GM21423 (cell line): ENCODE measurements at regions not wholly inside any gene's neighbourhood (a gene's known extent, or its start where the extent isn't known, plus 50 kb on each side); places are given as distances from the start of the nearest gene placed in this dataset.
"Not testable (repeated sequence)": the region's sequence is repeated elsewhere in the genome, so short reads cannot be mapped to it uniquely, and the experiment has no call there.

ENCODE experiments used
- ATAC-seq: cut with Tn5 transposase; IDR thresholded peaks from one replicate; pipeline ENCODE4 v1.9.1; 2021; ENCODE audit warnings: mild to moderate bottlenecking, moderate library complexity; ENCODE audit not compliant: unreplicated experiment

DNA sequence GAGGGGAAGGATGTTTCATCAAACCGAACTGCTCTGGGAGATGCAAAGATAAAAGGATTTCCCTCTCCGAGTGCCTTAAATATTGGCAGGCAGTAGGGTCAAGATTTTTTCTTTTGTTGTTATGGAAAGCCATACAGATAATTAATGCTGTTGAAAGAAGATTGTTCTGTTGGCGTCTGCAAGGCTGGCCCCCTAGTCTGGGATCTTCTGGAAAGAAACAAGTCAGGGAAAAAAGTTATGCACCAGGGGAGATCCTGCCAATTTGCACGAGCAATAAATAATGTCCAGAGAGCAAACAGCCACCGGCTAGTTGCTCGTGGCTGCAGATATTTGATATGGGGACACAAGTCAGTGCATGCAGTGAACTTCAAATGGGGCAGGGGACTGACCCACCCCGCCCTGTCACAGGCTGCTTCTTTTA lies 202.1 kb upstream of the MYL2 start:
- ATAC-seq: no peak

DNA sequence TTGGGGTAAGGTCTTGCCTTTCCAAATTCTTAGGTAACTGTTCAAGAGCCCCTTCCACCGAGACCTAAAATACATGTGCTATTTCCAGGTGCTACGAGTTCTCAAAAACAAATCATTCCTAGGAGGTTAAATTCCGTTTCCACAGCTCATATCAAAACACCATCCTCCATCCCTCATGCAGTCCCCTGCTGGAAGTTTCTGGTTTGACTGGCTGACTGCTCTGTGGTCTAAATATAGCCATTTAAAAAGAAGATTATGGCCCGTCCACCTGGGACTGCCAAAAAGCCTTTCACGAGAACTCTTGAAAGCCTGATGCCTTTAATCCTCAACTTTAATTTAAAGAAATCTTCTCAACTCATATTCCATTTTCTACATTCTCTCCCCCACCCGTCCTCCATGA lies 201.5 kb upstream of the MYL2 start:
- ATAC-seq: no peak

DNA sequence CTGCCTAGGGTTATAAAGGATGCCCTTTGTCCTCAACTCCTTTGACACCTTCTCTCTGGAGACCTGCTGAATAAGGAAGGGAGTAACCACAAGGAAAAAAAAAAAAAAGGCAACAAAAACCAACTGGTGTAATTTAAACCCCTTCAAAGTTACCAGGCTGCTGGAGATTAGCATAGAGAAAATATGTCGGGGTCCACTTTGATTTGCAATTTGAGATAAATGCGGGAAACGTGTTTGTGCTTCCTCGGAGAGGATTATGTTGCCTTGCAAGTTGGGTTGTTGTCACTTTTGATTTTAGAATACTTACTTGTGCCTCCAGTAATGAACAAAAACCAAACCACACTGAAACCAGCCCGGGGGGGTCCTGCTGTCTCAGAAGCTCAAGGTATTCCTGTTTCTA lies 200.2 kb upstream of the MYL2 start:
- no peak for ATAC-seq

DNA sequence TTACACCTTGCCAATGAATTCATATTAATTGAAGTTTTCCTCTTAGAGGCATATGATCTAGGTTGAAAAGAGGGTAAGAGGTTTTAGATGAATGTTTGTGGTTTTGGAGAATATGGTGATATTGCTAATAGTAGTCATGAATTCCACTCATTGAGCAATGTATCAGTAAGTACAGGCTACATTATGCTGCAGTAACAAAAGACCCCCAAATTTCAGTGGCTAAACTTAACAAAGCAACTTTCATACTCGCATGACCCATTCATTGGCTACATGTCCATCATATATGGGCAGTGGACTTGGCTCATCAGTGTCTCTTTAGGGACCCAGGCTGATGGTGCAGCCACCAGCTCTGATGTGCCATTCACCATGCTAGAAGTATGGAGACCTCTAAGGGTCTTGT lies 196.6 kb upstream of the MYL2 start:
- no peak for ATAC-seq

DNA sequence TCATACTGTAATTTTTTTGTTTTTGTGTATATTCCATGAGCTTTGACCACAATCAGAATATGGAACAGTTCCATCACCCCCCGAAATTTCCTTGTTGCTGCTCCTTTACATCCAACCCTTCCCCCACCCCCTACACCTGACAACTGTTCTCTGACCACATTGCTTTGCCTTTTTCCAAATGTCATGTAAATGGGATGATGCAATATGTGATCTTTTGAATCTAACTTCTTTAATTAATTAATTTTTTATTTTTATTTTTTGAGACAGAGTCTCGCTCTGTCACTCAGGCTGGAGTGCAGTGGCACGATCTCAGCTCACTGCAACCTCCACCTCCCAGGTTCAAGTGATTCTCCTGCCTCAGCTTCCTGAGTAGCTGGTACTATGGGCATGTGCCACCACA lies 192.9 kb upstream of the MYL2 start:
- ATAC-seq: not testable (repeated sequence)

DNA sequence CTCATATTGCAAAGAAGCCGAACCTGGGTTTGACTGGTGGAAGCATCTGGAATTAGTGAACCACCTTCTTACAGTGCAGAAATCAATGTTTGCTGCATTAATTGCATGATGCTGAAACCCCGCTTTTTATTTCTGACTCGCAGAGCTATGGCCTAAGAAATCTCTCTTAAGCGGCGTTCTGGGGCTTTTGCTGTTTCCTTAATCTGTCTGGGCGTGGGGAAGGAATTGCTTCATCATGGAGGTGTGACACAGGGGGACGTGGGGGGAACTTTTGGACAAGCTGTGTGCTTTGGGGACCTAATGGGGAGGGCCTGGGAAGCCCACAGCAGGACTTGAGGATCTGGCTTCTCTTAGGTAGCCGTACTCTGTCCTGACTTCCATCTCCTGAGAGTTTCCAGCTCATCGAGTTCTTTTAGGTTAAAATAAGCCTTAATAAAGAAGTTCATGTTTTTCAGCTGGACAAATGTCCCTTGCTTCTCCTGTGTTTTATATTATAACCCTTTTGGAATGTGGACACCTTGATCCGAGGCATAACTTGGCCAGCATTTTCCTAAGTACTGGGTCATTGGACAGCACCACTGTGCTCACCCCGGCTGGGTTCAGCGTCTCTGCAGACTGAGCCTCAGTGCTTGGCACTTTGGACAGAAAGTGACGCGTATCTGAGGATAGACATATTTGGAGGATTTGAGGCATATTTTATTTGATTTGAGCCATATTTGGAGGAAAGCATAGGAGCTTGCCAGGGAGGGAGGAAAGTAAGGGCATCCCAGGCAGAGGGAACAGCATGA lies 192.1 kb upstream of the MYL2 start:
- ATAC-seq: no peak

DNA sequence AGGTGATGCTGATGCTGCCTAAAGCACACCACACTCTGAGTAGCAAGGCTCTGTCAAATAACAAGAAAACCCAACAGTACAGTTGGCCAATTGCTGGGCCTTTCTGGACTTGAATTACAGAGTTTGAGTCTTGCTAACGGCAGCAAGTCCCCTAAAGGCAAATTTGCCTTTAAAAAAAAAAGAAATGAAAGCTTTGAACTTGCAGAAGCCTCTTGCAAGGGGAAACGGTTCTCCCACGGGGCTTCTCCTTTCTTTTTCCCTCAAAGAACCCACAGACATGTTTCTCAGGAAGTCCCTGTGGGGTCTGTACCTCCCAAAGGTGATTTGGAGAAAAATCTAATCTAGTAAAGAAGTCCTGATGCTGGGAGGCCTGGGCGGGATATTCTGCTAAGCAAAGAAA lies 191.3 kb upstream of the MYL2 start:
- ATAC-seq: no peak

DNA sequence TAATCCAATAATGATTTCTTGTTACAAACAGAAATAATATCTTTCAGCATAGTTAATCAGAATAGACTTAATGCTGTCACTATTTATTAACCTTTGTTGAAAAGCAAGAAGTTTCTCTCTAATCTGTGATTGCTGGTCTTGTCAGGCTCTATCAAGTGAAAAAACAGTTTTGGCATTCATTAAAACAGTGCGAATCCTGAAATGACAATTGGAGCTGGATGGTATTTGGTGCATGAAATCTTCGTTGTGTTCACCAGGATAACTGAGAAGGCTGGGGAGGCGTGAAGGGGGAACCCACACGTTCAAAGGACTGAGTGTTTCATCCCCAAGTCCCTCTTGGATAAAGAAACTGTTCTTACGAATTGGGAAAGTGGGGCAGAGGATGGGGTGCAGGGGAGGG lies 190.2 kb upstream of the MYL2 start:
- no peak for ATAC-seq

DNA sequence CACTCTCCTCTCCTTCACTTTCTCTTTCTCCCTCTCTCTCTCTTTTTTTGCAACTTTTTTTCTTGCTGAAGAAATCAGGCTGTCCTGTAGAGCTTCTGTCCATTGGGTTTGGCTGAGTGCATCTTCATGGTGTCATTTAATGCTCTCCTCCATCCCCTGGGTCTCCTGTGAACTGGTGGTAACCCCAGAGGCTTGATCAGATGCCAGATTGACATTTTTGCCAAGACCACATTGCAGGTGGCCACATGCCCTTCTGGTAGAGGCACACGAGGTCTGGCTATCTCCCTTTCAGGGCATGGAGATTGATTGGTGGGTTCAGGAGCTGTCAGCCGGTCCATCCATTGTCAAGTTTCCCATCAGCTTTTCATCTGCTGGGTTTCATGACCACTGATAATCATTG lies 188.3 kb upstream of the MYL2 start:
- ATAC-seq: no peak

DNA sequence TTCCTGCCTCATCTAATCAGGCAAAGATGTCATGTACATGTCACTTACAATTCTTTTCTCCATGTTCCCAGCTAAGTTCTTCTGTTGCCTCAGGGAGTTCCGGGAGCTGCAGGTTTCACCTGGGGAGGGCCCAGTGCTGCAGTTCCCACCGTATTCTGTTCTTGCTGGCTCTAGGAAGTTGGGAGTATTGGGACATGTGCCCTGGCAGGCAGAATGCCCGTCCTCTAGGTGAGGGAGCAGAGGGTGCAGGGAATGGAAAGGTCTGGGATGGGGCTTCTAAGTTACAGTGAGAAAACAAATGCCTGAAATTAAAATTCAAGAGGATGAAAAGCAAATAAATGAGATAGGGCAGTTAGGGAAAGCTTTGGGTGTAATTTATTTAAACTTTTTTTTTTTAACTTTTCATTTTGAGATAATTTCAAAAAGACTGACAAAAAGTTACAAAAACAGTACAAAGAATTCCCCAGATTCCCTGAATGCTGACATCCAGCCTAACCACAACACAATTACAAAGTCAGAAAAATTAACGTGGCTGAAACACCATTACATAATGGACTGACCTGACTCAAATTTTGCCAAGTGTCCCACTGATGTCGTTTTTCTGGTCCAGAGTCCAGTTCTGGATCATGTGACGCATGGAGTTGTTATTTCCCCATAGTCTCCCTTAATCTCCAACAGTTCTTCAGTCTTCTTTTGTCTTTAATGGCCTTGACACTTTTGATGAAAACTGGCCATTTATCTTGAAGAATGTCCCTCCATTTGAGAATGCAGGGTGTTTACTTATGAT lies 187.2 kb upstream of the MYL2 start:
- ATAC-seq: no peak

DNA sequence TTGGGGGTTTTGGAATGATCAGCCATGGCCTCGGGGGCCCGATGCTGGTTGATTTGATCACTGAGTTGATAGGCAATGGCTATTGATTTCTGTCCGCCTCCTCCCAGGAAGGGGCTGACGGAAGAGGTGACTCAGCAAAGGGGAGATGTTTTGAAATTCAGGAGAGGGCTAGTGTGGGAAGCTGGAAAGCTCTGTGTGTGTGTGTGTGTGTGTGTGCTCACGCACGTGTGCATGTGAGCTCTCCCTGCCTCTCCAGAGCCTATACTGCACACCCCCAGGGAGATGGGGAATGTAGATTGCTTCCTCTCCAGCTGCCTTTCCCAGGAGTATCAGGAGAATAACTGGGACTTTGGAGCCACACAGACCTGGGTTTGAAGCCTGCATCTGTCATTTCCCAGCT lies 184.9 kb upstream of the MYL2 start:
- ATAC-seq: no peak

DNA sequence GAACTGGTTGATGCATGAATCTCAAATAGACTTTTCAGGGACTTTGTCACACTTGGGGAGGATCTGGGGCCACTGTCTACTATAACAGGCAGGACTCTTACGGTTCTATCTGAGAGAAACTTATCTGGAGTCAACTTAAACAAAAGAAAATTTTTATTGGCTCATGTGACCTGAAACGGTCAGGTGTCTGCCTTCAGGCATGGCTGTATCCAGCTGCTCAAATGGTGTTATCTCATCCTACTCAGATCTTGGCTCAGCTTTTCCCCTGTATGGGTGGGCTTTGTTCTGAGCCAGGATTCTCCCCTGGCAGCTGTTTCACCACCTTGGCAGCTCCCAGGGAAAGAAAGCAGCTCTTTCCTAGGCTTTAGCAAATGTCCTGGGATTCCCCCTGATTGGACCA lies 183.2 kb upstream of the MYL2 start:
- ATAC-seq: no peak

DNA sequence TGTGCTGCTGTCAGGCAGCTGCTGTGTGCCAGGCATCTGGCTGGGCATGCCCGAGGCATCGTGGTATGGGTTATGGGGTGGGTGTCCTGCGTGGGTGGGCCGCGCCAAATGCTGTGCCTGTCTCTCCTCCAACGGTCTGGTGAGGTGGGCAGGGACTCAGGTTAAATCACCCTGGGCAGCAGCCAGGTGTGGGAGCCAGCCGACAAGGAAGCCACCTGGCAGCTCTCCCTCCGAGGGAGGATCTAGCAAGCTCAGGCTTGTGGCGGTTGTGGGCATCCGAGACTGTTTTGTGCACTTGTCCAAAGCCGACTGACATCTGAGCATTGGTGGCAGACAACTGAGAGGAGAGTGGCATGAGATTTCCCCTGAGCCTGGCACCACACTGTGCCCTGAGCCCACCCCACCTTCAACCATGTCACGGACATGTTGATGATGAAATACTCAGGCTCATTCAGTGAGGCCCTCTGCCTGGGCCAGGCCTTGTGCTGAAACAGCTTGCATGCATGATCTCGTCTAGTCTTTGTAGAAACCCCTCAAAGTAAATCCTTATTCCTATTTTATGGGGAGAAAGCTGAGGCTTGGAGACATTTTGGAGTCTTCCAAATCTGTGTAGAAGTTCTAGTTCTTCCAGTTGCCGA lies 181.8 kb upstream of the MYL2 start:
- no peak for ATAC-seq

DNA sequence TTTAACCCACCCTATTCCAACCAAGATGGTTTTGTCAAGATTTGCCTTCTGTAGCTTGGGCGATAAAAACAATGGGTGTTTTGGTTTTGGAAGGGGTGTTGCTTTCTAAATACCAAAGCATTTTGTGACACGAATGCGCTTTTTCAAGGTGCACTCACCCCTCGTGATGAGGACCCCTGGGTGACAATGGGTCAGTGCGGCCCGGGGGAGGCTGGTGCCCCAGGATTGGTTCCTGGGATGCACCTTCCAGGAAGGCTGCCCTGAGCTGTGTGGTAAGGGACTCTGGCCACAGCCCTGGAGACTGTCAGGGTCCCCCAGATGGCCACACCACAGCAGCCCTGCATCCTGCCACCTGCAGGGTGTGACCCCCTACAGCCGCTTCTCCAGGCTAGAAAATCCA lies 180.6 kb upstream of the MYL2 start:
- no peak for ATAC-seq

DNA sequence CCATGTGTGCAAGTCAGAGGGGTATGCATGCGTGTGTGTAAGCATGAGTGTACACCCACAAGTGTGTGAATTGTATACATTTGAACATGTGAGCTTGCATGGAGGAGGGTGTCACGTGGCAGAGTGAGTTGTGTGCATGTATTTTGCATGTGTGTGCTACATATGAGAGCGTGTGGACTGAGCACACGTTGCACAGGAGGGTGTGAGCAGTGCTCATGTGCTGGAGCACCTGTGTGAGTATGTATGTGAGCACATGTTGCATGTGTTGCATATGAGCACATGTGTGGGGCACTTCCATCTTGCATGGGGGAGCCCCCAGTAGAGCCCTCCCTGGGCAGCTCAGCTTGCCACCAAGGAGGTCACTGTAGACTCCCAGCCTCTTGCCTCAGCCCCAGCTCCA lies 180.2 kb upstream of the MYL2 start:
- no peak for ATAC-seq

DNA sequence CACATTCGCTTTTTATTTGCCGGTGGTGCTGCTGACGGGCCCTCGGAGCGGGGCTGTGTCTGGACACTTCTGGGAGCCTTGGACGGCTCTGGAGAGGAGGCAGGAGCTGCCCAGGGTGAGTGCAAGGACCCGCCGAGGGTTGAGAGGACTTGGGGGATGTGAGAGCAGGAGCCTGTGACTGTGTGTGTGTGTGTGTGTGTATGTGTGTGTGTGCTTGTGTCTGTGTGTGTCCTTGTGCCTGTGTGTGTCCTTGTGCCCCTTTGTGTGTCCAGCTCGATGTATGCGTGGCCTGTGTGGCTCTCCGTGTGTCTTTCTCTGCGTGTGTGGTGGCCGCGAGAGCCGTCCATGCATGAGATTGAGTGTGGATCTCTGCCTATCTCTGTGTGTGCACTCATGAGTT lies 179.6 kb upstream of the MYL2 start:
- ATAC-seq: no peak

DNA sequence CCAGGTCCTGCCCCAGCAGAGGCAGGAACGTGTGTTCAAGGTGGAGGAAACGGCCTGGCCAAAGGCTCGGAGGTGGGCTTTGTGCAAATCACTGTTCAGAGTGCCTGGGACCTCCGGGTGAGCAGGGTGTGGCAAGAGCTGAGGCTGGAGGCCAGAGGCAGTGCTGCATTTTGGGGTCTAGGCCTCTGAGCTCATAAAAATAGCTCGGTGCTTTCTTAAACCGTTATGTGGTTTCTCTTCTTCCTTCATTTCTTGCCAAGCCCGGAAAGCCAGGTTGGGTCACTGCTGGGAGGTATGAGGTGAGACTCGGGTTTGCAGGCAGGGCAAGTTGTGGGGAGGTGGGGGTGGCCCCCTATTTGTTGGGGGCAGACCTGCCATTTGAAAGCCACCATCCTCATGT lies 178.8 kb upstream of the MYL2 start:
- ATAC-seq: no peak

DNA sequence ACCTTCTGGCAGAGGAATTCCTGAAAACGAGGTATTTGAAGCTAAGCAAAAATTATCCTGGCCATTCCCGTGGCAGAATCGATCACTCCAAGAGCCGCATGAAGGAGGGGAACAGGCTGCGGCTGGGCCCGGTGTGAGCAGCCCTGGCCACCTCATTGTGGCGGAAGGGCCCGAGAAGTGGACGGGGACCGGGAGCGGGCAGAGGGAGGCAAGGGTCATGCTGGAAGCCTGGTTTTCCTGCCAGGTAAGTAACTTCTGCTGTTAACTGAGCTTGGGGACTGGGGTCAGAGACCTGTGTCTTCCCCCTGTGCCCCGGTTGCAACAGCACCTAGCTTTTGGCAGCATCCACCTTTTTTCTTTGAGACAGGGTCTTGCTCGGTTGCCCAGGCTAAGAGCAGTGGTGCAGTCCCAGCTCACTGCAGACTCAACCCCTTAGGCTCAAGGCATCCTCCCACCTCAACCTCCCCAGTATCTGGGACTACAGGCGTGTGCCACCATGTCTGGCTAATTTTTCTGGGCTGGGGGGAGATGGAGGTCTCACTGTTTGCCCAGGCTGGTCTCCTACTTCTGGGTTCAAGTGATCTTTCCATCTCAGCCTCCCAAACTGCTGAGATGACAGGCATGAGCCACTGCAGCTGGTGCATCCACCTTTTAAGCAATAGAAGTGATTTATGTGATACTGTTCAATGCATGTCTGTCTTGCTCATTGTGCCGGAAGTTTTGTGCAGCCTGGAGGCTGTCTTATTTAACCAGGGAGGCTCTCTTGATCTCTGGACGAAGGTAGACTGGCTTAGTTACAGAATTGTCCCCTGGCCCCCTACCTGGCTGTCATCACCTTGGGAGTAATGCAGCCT lies 174.0 kb upstream of the MYL2 start:
- ATAC-seq: no peak

DNA sequence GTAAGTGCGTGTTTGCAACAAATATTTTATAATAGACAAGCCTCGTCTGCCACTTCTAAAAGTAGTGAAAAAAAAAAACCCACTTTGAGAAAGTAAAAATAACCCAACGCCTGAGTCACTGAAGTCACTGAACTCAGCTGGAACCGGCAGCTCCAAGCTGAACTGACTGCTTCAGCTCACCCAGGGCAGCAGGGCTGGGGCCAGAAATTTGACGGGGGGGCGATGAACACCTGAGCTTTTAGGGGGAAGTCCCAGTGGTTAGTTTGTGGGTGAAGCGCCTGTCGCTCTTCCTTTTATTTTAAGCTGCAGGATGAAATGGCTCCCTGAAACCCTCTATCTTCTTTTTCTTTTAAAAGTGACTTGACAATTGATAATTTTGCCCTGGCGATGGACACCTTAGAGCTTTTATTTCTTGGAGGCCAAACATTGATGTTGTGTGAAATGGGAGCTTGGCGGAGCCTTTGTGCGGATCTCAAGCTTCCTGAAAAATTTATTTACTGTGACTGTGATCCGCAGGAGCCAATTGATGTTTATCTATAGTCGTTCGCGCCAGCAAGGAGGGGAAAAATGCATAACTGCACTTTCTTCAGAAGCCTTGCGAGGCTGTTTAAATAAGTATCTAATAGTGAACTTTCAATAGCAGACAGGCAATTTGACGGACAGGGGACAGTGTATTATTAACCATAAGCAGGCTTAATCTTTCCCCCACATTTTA lies 173.2 kb upstream of the MYL2 start:
- ATAC-seq: no peak

DNA sequence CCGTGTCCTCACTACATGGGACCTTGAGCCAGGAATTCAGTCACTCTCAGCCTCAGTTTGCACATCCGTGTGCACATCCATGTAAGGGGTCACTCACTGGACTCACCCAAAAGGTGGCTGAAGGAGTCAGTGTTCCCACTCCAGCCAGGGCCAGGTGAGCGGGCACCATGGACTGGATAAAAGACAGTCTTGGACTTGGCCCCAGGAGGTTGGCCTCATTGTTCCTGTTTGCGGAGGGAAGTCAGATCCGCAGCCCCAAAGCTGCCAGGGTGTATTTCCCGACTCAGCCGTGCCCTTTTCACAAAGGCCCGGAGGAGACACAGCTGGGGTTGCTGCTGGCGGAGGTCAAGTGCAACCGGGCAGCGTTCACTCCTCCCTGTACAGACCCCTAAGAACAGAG lies 170.7 kb upstream of the MYL2 start:
- no peak for ATAC-seq

DNA sequence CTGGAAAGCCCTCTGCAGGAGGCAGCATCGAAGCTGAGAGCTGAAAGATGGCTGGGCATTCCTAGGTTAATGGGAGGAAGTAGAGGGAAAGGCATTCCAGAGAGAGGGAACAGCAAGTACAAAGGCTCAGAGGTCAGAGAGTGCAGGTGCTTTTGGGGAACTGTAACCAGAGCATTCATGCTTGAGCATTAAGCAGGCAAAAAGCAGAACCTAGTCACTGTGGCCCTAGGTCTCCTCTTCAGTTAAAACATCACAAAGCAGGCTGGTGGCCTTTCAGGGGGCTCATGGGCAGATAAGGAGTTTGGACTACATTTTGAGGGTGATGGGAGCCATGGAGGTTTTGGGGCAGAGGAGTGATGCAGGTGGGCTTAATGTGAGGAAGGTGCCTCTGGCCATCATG lies 169.2 kb upstream of the MYL2 start:
- no peak for ATAC-seq
